WI38 (cell line): ENCODE measurements at regions not wholly inside any gene's neighbourhood (a gene's known extent, or its start where the extent isn't known, plus 50 kb on each side); places are given as distances from the start of the nearest gene placed in this dataset.

ENCODE experiments used
- H3K4me3 ChIP-seq: 2 replicates; pipeline ENCODE4 v1.5.1; 2011; ENCODE audit warnings: low read depth, mild to moderate bottlenecking, control low read depth, low read length
- TF ChIP-seq, protein P1 (sequence below): IDR thresholded peaks from 2 replicates; pipeline ENCODE4 v1.5.1; 2012; ENCODE audit warnings: low read depth, mild to moderate bottlenecking, control low read depth, low read length

DNA sequence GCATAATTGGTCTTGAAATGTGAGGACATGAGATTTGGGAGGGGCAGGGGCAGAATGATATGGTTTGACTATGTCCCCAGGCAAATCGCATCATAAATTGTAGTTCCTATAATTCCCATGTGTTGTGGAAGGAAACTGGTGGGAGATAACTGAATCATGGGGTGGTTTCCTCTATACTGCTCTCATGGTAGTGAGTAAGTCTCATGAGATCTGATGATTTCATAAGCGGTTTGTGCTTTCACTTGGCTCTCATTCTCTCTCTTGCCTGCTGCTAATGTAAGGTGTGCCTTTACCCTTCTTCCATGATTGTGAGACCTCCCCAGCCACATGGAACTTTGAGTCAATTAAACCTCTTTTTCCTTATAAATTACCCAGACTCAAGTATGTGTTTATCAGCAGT lies 2595.9 kb downstream of the PCDH7 start:
- TF ChIP-seq, protein P1, sequence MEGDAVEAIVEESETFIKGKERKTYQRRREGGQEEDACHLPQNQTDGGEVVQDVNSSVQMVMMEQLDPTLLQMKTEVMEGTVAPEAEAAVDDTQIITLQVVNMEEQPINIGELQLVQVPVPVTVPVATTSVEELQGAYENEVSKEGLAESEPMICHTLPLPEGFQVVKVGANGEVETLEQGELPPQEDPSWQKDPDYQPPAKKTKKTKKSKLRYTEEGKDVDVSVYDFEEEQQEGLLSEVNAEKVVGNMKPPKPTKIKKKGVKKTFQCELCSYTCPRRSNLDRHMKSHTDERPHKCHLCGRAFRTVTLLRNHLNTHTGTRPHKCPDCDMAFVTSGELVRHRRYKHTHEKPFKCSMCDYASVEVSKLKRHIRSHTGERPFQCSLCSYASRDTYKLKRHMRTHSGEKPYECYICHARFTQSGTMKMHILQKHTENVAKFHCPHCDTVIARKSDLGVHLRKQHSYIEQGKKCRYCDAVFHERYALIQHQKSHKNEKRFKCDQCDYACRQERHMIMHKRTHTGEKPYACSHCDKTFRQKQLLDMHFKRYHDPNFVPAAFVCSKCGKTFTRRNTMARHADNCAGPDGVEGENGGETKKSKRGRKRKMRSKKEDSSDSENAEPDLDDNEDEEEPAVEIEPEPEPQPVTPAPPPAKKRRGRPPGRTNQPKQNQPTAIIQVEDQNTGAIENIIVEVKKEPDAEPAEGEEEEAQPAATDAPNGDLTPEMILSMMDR, result no peak
- H3K4me3 ChIP-seq, result no peak overlapping the region

DNA sequence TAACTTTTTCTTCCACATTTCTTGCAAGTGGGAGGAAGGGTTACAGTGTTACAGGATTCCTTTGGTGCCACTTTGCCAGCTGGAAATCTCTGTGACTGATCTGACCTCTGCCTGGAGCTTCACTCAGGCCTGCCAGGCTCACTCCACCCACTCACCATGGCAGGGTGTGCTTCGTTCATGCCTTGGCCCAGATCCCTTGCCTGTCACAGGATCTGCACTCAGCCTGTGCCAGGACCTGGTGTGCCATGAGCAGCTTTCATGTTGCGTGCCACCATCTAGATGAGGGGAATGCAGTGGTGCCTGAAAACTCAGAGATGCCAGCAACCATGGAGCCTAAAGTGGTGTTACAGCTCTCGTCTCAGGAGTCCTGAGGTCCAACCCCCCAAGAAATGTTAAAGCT lies 2596.4 kb downstream of the PCDH7 start:
- TF ChIP-seq, protein P1, result no peak
- H3K4me3 ChIP-seq, result no peak overlapping the region

DNA sequence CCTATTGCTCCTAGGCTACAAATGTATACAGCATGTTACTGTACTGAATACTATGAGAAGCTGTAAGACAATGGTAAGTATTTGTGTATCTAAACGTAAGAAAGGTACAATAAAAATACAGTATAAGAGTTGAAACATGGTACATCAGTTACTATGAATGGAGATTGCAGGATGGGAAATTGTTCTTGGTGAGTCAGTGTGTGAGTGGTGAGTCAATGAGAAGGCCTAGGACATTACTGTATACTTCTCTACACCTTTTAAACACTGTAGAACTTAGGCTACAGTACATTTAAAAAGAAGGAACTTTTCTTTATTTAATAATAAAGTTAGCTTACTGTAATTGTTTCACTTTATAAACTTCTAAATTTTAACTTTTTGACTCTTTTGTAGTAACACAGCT lies 2603.2 kb downstream of the PCDH7 start:
- TF ChIP-seq, protein P1, result no peak

DNA sequence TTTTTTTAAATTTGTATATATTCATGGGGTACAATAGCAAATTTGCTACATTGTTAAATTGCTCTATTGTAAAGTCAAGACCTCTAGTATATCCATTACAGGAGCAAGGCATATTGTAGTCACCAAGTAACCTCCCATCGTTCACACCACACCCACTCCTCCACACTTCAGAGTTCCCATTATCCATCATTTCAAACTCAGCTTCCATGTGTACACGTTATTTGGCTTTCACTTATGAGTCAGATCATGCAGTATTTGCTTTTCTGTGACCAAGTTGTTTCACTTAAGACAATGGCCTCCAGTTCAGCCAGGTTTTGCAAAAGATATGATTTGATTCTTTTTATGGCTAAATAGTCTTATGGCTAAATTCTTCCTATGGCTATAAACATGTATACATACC lies 2614.2 kb downstream of the PCDH7 start:
- no peak overlapping the region for H3K4me3 ChIP-seq
- TF ChIP-seq, protein P1, result no peak

More for the DNA sequence above, 2603.2 kb downstream of the PCDH7 start:
- no peak overlapping the region for H3K4me3 ChIP-seq

DNA sequence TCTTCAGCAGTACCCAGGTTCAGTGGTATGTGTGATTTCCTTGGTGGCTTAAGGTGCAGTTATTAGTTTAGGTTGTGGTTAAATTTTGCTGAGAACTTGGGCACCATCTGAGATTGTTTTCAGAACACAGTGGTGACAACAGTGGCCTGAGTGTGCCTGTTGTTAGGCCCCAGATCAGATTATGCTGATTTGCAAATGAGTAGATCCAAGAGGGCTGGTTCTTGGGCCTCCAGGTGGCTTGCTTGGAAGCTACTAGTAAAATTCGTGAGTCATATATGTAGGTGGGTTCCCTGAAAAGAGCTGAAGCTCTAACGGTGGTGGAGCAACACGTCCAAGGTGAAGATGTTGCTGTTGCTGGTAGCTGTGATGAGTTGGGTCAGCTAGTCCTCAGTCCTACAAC lies 2619.6 kb downstream of the PCDH7 start:
- no peak overlapping the region for H3K4me3 ChIP-seq

DNA sequence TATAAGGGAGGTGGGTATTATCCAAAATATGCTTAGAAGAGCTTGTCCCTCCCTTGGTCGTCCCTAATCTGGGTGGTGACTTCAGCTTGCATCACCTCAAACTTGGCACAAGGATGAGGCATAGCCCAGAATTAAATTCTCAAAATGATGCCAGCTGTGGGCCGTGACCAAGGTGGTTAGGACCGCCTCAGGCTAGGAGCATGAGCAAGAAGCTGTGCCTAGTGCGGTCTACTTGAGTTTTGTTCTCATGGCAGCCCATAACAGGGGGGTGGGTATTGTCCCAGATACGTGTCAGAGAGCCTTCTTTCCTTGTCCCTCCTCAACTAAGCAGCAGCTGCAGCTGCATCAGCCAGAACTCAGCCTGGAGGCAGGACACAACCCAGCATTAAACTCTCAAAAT lies 2620.0 kb downstream of the PCDH7 start:
- TF ChIP-seq, protein P1, result no peak
- no peak overlapping the region for H3K4me3 ChIP-seq

More for the DNA sequence above, 2619.6 kb downstream of the PCDH7 start:
- TF ChIP-seq, protein P1, result no peak

DNA sequence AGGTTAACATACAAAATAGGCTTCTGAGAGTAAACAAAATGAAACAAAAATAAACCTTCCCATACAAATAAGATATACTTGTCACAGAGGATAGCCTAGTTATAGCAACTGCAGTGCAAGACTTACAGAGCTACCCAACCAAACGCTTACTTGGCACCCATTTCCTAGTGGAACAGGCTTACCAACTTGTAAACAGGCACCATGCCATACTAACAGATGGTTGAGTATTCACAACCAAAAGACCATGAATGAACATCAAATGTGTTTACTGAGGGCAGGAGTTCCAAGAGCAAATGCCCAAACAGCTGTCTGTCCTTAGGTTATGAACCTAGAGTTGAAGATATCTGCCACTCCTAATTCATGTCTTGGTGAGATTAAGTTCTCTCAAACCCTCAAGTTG lies 2629.2 kb downstream of the PCDH7 start:
- H3K4me3 ChIP-seq, result no peak overlapping the region
- TF ChIP-seq, protein P1, result no peak
